GM13977 (cell line): ENCODE measurements at regions not wholly inside any gene's neighbourhood (a gene's known extent, or its start where the extent isn't known, plus 50 kb on each side); places are given as distances from the start of the nearest gene placed in this dataset.
"Not testable (repeated sequence)": the region's sequence is repeated elsewhere in the genome, so short reads cannot be mapped to it uniquely, and the experiment has no call there.

Source experiments
- DNase-seq: peaks from one replicate; pipeline ENCODE4 v3.0.0; 2012; ENCODE audit warnings: low spot score
- CTCF ChIP-seq: IDR thresholded peaks from 2 replicates; pipeline ENCODE4 v1.5.1; 2012; ENCODE audit warnings: mild to moderate bottlenecking, control low read depth; ENCODE audit not compliant: insufficient read depth; ENCODE audit errors: extremely low read depth, missing control alignments
- in situ Hi-C: fragments of 300-500 bp; cut with MboI; formaldehyde crosslinking; loops from one replicate; pipeline ENCODE4 v1.12.0; 2022; ENCODE audit warnings: low sequenced_read_pairs, low pct_unique_long_range_greater_than_20kb, mixed read lengths, inconsistent platforms; ENCODE audit not compliant: unreplicated experiment

GRCh38 chr10:94146313-94146712, 152.6 kb downstream of the PLCE1 start:
- in situ Hi-C loops = no loop called here
- TF ChIP-seq CTCF = no peak
- DNase-seq = no peak

GRCh38 chr10:94146746-94147145, 153.0 kb downstream of the PLCE1 start:
- DNase-seq = no peak
- in situ Hi-C loops = no loop called here

GRCh38 chr10:94149702-94150101, 156.0 kb downstream of the PLCE1 start:
- no peak for DNase-seq
- TF ChIP-seq CTCF = no peak
- in situ Hi-C loops = no loop called here

More at GRCh38 chr10:94146746-94147145, 153.0 kb downstream of the PLCE1 start:
- no peak for TF ChIP-seq CTCF

GRCh38 chr10:94150541-94151184, 156.9 kb downstream of the PLCE1 start:
- TF ChIP-seq CTCF = no peak
- in situ Hi-C loops = no loop called here
- no peak for DNase-seq

GRCh38 chr10:94155722-94156271, 162.1 kb downstream of the PLCE1 start:
- no peak for TF ChIP-seq CTCF
- DNase-seq = no peak
- in situ Hi-C loops = no loop called here

- DNase-seq = no peak
- in situ Hi-C loops = no loop called here
- TF ChIP-seq CTCF = no peak
These were observed 162.7 kb downstream of the PLCE1 start for GRCh38 chr10:94156453-94156852.

- in situ Hi-C loops, DNase-seq: not testable (repeated sequence)
These were observed 171.5 kb downstream of the PLCE1 start for GRCh38 chr10:94165158-94165611.
